GM19351 (cell line): ENCODE measurements at regions not wholly inside any gene's neighbourhood (a gene's known extent, or its start where the extent isn't known, plus 50 kb on each side); places are given as distances from the start of the nearest gene placed in this dataset.

Experiments
- ATAC-seq: cut with Tn5 transposase; IDR thresholded peaks from one replicate; pipeline ENCODE4 v1.9.1; 2021; ENCODE audit warnings: mild to moderate bottlenecking, moderate library complexity; ENCODE audit not compliant: unreplicated experiment

DNA sequence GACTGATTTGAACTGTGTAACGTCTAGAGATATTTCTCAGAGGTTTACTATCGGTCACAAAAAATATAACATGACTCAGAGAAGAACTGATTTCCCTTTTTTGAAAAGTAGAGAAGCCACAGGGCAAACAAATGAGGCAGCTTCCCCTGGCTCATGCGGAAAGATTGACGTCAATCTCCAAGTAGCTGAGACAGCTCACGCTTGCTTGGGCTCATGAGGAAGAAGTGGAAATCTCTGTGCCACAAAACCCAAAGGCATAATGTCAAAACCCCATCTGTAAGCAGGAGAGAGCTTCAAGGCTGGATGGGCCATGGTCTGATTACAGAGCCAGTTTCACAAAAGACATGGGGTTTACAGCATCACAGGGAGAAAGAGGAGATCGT is 188.1 kb downstream of the ARL4C start:
- peak; percentile 92 for ATAC-seq

DNA sequence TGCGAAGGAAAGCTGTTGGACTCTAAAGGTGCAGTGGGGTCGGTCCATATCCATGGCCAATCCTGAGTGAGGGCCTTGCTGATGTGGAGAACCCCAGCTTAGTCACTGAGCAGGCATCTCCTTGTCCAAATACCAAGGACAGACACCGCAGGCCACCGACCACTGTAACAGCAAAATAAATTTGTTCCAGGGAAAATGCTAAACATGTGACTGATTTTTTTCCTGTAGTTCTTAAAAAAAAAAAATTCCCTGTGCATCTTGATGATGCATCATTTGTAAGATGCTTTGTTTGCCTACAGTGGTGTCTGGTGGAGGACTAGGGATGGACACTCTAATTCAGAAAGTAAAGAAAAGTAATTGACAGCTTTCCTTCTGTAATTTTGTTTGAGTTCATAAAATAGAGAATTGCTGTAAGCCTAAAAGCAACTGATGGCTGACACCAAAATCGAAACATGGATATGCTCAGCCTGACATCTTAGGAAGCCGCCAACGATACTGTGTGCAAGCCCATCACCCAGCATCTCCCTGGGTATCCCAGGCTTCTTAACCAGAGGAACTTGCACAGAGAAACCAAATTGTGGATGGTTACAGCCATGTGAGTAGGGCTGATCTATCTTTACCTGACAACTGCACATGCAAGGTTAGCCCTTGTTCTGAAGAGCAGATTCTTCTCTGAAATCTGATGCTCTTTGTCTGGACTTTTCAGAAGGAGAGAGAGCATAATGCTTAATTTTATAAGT is 188.6 kb downstream of the ARL4C start:
- ATAC-seq: no peak

DNA sequence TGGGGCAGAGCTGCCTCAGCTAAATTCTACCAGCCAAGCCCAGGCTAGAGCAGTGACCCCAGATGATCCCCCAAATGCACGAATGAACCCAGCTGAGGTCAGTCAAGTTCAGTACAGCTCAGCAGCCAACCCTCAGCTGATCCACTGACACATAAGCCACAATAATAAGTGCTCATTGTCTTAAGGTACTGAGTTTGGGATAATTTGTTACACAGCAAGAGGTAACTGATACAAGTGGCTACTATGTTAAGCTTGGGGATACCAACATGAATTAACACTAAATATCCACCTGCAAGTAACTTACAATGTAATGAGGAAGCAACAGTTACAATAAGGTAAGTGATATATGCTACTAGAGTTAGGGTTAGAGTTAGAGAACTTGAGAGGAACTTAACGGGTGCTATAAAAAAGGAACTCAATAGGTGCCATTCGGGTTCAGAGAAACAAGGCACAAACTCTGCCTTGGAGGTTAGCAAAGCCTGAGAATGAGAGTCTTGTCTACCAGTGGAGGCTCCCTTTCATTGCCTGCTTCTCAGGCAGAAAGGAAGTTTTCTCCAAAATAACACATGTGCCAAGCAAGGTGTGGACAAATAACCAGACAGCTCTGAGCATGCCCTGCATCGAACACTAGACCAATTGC is 189.4 kb downstream of the ARL4C start:
- ATAC-seq: no peak

DNA sequence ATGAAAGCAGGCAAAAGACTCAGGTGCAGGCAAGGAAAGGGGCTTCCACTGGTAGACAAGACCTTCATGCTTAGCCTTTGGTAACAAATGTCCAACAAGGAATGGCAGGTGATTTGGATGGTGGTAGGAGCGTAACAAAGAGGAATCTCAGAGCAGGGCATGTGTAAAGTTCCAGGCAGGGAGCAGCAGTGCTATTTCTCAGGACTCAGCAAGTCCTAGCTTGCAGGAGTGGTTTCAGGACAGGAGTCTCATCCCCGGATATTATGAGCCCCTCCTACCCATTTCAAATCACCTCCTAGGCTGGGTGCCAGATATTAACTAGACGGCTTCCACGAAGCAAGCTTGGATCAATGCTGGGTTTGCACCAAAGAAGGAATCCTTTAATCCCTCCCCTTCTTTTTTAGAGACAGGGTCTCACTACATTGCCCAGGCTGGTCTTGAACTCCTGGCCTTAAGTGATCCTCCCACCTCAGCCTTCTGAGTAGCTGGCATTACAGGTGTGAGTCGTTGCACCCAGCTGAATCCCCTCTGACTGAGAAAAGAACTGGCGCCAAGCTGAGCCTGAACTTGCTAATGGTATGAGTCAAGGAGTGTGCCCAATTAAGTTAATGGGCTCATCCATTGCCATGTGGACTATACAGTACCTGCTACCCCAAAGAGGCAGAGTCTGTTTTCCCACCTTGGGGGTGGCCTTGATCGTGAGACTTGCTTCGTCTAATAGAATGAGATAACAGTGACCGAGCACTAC is 190.3 kb downstream of the ARL4C start:
- ATAC-seq: no peak

DNA sequence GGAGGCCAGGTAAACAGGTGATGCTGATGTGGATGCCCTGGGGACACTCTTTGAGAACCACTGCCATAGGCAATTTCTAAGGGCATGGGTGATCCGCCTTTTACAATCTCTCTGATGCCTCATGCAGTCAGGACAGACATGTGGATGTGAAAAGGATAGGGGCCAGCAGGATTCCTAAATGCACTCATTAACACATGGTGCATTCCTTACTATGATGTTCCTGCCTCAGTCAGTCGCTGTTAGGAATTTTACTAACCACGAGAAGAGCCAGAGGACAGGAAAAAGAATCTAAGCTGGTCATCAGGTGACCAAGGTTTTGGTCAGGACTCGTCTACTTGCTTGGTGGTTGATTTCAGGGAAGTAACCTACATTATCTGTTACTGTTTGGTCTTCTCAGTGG is 191.0 kb downstream of the ARL4C start:
- ATAC-seq: no peak

DNA sequence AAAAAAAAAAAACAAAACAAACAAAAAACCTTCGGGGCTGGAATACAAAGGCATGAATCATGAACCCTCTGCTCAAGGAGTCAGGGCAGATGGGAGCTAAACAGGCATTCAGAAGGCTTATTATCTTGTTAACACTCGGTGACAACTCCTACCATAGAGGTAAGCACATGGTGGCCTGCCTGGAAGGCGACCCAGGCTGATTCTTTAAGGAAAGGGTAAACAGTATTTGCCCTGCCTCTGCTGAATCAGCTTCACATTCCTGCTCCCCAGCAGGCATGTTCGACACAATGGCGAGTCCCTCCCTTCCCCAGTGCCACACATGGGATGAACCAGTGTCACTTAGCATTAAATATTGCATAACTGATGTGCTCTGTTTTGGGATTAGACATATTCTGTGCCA is 191.9 kb downstream of the ARL4C start:
- no peak for ATAC-seq

DNA sequence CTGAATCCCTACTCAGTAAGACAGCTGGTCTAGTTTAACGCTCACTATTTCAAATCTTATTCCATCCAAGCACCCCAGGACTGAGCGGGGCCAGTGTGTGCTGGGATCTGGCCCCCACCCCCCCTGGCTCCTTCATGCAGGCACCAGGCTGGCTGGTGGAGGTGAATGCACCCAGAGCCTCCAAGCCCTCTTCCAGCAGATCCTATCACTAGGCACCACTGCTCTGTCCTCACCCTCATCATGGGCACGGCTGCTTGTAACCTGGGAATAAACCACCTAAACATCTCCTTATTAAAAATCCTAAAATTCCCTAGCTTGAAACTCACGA is 194.3 kb downstream of the ARL4C start:
- ATAC-seq: no peak

DNA sequence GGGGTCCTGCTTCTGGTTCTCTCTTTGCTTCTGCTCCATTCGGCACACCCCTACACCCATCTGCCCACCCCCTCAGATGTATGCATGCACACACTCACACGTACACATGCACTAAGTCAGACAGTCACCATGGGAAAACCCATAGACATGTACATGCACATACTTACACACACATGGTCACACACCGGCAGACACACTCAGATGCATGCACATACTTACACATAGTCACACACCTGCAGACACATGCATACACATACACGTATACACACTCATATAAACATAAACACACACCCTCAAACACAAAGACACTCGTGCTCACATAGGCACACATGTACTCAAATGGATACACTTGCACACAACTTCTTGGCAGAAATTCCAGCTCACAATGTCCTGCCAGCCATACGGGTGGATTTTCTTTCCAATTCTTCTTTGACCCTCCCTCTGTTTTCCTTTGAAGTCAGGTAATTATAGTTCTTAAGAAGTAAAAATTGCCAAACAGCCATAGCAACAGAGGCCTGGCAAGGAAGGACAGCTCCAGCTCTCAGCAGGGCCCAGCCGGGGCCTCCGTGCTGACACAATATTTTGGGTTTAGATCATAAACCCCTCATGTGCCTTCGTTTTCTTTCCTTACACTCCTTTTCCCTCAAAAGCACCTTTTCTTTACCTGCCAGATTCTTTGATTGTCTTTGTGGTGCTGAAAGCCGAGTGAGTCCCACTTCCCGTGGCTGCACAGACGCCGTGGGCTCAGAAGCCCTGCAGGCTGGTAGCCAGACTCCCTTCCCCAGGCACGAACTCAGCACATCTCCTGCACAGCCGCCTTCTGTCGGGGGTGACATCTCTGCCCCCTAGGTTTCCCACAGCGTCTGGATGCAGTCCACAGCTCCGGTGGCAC is 195.7 kb downstream of the ARL4C start:
- ATAC-seq: no peak

DNA sequence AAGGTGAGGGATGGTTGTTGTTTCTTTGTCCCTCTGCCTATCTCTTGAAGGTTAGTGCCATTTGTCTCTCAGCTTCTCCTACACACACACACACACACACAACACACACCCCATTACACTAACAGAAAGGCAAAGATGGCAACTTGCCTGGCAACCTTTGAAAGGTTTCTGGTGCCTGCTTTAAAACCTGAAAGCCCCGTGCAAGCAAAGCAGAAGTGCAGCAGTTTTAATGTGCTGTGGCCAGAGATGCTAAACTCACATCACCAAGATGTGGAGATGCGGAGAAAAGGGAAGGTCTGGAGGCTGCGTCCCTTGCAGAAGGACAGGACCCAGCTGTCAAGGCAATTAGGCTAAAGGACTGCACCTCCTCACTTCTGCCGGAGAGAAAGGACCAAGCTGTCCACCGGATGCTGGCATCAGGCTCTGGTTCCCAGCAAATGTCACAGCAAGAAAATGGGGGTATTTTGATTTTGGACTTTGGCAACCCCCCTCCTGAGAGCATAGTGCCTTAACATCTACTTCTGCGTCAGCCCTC is 196.4 kb downstream of the ARL4C start:
- ATAC-seq: no peak

DNA sequence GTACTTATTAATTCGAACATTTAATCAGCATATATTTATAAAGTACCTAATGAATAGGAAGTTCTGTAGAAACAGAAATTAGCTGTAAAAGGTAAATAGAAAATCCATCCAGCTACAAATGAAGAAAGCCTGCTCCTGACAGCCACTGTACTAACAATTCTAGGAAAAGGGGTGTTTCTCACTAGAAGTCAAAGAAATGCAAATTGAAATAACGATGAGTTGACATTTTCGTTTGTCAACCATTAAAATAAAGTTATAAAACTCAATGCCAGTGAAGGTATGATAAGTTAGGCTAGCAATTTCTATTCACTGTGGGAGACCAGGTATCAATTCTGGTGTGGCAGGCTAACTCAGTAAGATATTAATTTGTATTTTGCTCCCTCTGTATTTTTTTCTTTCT is 198.0 kb downstream of the ARL4C start:
- ATAC-seq: no peak

DNA sequence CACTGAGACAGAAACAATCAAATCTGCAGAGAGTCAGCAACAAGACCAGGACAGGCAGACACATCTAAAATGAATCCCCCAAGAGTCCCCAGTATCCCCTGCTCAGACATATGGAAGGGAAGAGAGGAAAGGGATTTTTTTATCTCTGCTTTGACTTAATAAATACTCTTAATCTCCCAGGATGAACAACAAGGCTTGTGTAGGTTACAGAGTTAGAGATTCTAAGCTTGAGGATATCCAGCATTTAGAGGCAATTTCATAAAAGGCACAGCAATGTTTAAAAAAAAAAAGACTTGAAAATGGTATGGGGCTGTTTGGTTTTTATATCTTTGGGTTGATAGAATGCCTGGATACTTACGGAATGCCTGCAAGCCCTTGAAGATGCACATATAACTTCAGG is 199.9 kb downstream of the ARL4C start:
- ATAC-seq: no peak

DNA sequence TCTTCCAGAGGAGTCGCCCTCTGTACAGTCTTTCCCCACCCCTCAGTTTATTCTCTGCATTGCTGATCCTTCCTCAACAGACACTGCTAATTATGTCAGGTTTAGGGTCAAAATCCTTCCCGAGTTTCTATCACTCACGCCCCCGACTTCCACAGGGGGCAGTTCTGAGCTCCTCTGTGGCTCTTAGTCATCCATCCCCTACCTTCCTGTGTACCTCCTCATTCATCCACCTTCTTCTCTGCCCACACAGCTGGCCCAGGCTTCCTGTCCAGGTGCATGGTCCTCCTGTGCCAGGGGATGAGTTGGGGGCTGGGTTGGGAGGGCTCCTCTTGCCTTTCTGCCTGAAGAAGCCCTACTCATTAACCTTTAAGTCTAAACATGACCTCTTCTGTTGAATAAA is 202.9 kb downstream of the ARL4C start:
- ATAC-seq: no peak

DNA sequence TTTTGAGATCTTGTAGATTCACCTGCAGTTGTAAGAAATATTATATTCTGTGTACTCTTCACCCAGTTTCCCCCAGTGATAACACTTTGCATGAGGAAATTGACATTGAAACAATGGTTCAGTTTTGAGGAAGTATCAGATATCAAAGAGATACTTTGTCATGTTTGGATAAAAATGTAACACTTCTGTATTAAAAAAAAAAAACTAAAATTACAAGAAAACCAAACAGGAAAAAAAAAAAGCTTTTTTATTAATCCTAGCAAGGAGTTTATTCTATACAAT is 204.0 kb downstream of the ARL4C start:
- no peak for ATAC-seq

DNA sequence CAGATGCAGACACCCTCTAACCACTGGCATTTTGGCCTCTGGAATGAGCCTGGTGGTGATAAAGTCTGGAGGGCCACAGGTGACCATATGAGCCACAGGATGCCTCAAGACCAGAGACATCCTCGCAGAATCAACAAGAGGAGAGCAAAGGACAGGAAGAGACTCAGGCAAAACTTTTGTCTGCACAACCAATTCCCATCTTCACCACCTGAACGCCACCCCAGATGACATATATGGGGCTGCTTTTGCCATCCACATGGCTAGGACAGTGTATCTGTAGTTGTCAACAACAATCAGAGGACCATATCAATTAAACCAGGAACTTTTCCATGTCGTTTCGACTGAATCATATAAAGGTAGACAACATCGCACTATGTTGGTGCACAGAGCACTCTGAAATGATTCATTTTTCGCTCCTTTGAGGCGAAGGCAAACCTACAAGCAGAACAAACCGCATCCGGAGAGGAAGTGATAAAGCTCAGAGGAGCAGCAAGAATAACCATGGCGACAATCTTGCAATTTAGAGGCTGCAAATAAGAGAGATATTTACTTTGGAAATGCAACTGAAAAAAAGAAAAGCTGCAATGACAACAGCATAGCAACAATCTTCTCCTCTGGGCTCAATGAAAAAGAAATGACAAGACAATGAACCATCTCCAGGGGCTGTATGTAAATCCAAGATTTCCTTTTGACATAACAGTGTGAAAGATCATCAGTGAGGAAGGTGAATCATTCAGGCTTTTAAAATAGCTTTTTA is 204.5 kb downstream of the ARL4C start:
- ATAC-seq: peak; percentile 69

DNA sequence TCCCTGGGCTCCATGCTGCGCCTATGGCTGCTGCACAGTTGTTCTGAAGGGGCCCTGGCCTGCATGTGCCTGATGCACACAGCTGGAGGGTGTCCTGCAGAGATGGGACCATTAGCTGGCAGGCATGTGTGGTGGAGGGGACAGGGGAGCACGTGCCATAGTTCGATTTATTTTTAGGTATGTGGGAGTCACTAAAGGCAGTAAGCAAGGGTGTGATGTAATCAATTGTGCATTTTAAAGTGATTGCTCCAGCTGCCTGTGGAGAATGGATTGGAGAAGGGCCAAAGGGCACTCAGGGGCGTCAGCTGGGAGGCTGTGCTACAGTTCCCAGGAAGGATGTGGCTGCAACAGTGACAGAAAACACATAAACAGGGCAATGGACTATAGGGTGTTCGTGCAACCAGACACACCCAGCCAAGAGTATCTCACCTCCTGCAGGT is 205.1 kb downstream of the ARL4C start:
- ATAC-seq: peak; percentile 21

DNA sequence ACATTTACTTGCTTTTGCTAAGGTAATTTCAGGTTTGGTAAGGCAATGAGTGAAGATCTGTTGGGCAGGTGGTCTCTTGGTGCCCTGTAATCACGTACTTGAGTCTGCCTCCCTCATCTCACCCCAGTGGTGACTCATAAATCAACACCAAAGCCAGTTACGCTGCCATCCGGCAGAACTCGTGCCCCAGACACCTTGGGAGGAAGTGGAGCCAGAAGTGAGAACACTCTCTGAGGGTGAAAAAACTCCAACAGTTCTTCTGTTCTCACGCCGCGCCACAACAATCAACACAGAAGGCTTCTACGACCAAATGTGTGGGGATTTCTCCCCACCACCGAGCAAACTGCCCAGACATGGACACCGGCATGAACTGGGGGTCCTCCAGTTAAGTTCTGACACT is 206.2 kb downstream of the ARL4C start:
- ATAC-seq: peak; percentile 50

DNA sequence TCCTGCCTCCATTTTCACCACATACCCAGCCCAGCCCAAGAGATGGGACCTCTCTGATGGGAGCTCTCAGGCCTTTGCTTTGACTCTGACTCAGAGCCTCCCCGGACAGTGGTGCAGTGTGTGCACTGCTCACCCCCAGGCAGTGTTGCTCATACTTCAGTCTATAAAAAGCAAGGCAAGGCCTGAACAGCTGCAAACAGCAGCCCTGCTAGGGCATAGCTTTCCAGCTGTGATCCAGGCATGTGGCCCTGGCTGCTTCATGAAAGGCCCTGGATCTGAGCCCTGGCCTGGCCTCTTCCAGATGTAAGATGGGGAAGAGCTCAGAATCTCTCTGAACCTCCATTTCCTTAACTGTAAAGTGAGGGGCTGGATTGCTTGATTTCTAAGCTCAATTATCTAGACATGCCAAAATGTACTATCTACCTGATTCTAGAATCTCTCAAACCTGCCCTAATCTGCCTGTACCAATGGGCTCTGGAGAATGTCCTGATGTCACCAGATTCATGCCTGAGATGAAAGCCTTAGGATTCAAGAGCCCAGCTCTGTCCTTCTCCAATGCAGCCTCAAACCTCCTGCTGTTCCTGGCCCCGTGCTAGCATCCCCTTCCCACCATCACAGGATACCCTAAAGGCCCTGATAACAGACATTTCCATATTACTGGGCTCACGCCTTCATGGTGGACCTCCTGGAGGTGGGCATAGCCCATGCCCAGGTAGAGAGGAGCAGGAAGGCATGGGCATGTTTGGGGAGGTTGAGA is 206.9 kb downstream of the ARL4C start:
- no peak for ATAC-seq

DNA sequence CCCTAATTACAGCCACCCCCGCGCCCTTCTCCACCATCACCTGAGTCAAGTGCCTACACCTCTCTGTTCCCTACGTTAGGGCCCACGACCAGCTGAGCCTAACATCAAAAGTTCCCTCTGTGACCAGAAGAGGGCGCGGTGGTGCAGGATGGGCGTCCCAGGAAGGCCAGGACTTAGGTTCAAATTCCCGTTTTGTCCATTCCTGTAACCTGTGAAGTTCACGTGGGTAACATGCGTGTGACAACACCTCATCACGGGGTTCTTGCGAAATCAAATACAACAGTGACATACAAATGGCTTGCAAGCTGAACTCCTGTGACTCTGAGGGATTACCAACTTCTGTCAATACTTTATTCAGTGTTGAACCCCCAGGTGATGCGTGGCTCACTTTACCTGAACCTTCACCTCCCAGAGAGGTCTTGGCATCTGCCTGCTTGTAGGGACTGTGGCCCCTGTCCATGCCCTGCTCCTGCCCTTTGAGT is 207.9 kb downstream of the ARL4C start:
- ATAC-seq: no peak

DNA sequence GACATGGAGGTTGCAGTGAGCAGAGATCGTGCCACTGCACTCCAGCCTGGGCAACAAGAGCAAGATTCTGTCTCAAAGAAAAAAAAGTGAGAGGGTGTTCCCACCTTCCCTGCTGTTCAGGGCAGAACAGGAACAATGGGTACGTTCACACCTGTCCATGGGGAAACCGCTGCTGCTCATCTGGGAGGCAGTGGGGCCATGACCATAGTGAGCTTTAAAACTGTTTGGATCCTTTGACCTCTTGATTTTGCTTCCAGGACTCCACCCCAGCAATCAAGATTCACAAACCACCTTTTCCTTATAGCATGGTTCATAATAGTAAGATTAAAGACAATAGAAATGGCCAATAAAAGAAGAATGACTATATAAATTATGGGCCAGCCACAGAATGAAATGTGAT is 209.2 kb downstream of the ARL4C start:
- ATAC-seq: no peak

DNA sequence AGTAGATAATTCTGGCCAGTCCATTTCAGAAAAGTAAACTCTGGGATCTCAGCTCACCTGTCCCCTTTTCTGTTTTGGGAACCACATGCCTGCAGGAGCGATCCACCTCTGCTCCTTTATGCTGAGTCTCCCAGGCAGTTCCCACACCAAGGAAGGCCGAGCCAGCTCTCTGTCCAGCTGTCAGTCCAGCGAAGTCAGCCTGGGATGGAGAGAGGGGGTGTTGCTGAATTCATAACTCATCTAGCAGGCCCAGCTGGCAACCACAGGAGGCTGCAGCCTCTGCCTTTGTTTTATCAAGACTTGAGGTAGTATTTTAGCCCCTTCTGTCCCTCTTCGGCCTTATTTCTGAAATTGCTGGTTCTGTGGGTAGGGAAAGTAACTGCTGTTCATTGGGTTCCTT is 209.9 kb downstream of the ARL4C start:
- ATAC-seq: no peak
